ENCODE measurements at regions not wholly inside any gene's neighbourhood (a gene's known extent, or its start where the extent isn't known, plus 50 kb on each side); places are given as distances from the start of the nearest gene placed in this dataset.

DNA sequence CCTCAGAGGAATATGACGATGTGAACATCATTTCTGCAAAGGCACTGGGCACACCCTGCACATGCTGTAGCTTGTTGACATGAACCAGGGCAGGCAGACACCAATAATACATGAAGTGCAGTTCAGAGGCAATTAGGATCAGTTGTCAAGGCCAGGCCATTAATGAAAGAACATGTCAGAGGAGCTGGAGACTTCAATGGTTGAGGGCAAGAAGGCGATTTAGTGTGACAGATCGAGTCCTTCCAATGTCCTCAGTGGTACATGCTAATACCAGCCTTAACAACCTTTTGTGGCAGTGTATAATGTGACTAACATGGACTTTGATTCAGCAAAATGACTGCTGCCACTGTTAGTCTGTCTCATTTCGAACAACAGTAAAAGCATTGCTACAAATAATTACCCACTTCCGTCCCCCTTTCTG, 205.2 kb upstream of the NANOGP8 start:
- H2AFZ ChIP-seq (ENCODE audit: low read depth, low read length): no peak overlapping the region
- no peaks in the 10 kb centered on the region for H3K27me3 Mint-ChIP-seq (ENCODE audit: low read depth, unreplicated experiment)
- no peaks in the 10 kb centered on the region for H3K79me2 ChIP-seq (ENCODE audit: insufficient read depth, low read length)
- no peaks in the 10 kb centered on the region for H4K20me1 ChIP-seq (ENCODE audit: insufficient read depth, low read length)
- DNase-seq (ENCODE audit: low read depth) (no peak), FAIRE-seq (no peak)
- no peaks in the 10 kb centered on the region for H3K9me3 Mint-ChIP-seq (ENCODE audit: unreplicated experiment)
- H3K4me1 ChIP-seq (ENCODE audit: insufficient read depth, low read length): peaks cover 10% of the 10 kb centered on the region
- H3K27me3 ChIP-seq (ENCODE audit: insufficient read depth, low read length): no peaks in the 10 kb centered on the region
- no peak overlapping the region for H3K4me2 ChIP-seq (ENCODE audit: low read length)
- H3K36me3 Mint-ChIP-seq (ENCODE audit: low read depth, unreplicated experiment): no peaks in the 10 kb centered on the region
- H3K9me3 ChIP-seq (ENCODE audit: insufficient read depth, low read depth, low read length): no peaks in the 10 kb centered on the region
- TF ChIP-seq EZH2 (IDR thresholded peaks at IDR 0.05; ENCODE audit: insufficient read depth, low read length): no peak
- TF ChIP-seq, protein P1, sequence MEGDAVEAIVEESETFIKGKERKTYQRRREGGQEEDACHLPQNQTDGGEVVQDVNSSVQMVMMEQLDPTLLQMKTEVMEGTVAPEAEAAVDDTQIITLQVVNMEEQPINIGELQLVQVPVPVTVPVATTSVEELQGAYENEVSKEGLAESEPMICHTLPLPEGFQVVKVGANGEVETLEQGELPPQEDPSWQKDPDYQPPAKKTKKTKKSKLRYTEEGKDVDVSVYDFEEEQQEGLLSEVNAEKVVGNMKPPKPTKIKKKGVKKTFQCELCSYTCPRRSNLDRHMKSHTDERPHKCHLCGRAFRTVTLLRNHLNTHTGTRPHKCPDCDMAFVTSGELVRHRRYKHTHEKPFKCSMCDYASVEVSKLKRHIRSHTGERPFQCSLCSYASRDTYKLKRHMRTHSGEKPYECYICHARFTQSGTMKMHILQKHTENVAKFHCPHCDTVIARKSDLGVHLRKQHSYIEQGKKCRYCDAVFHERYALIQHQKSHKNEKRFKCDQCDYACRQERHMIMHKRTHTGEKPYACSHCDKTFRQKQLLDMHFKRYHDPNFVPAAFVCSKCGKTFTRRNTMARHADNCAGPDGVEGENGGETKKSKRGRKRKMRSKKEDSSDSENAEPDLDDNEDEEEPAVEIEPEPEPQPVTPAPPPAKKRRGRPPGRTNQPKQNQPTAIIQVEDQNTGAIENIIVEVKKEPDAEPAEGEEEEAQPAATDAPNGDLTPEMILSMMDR (IDR thresholded peaks at IDR 0.05; ENCODE audit: insufficient read depth, low read depth, low read length): no peak
- H3K4me1 Mint-ChIP-seq (ENCODE audit: low read depth, unreplicated experiment): peaks cover 13% of the 10 kb centered on the region
- no peak overlapping the region for H3K27ac Mint-ChIP-seq (ENCODE audit: unreplicated experiment)
- H3K4me3 ChIP-seq (ENCODE audit: insufficient read depth, low read depth, low read length): no peak overlapping the region
- no peaks in the 10 kb centered on the region for H3K36me3 ChIP-seq (ENCODE audit: insufficient read depth, low read length)
- no peak overlapping the region for H3K4me3 Mint-ChIP-seq (ENCODE audit: unreplicated experiment)
- H3K27ac ChIP-seq (ENCODE audit: low read depth, low read length): no peak overlapping the region
- H3K9ac ChIP-seq (ENCODE audit: low read length): no peak overlapping the region

GRCh38 chr15:35289024-35289617, 204.0 kb upstream of the NANOGP8 start:
- no peak overlapping the region for H2AFZ ChIP-seq (ENCODE audit: low read depth, low read length)
- FAIRE-seq: no peak
- H3K27ac ChIP-seq (ENCODE audit: low read depth, low read length): no peak overlapping the region
- DNase-seq (ENCODE audit: low read depth): peak; percentile 46
- H3K4me3 ChIP-seq (ENCODE audit: insufficient read depth, low read depth, low read length): no peak overlapping the region
- no peaks in the 10 kb centered on the region for H3K27me3 ChIP-seq (ENCODE audit: insufficient read depth, low read length)
- Mint-ChIP-seq H3K27me3 (ENCODE audit: low read depth, unreplicated experiment) (no peaks in the 10 kb centered on the region), H3K4me1 (ENCODE audit: low read depth, unreplicated experiment) (peaks cover 12% of the 10 kb centered on the region), H3K27ac (ENCODE audit: unreplicated experiment) (no peak overlapping the region), H3K9me3 (ENCODE audit: unreplicated experiment) (no peaks in the 10 kb centered on the region), H3K36me3 (ENCODE audit: low read depth, unreplicated experiment) (no peaks in the 10 kb centered on the region), H3K4me3 (ENCODE audit: unreplicated experiment) (no peak overlapping the region)
- H3K36me3 ChIP-seq (ENCODE audit: insufficient read depth, low read length): no peaks in the 10 kb centered on the region
- no peak overlapping the region for H3K4me2 ChIP-seq (ENCODE audit: low read length)
- TF ChIP-seq, protein P1 (IDR thresholded peaks at IDR 0.05; ENCODE audit: insufficient read depth, low read depth, low read length): peak; percentile 96
- no peak for TF ChIP-seq EZH2 (IDR thresholded peaks at IDR 0.05; ENCODE audit: insufficient read depth, low read length)
- peaks cover 10% of the 10 kb centered on the region for H3K4me1 ChIP-seq (ENCODE audit: insufficient read depth, low read length)
- no peaks in the 10 kb centered on the region for H3K79me2 ChIP-seq (ENCODE audit: insufficient read depth, low read length)
- no peaks in the 10 kb centered on the region for H4K20me1 ChIP-seq (ENCODE audit: insufficient read depth, low read length)
- H3K9me3 ChIP-seq (ENCODE audit: insufficient read depth, low read depth, low read length): no peaks in the 10 kb centered on the region
- no peak overlapping the region for H3K9ac ChIP-seq (ENCODE audit: low read length)

- H3K4me2 ChIP-seq (ENCODE audit: low read length): no peak overlapping the region
- H3K9ac ChIP-seq (ENCODE audit: low read length): no peak overlapping the region
- Mint-ChIP-seq H3K36me3 (ENCODE audit: low read depth, unreplicated experiment) (no peaks in the 10 kb centered on the region), H3K4me3 (ENCODE audit: unreplicated experiment) (no peak overlapping the region), H3K27ac (ENCODE audit: unreplicated experiment) (no peak overlapping the region), H3K4me1 (ENCODE audit: low read depth, unreplicated experiment) (peaks cover 6% of the 10 kb centered on the region), H3K27me3 (ENCODE audit: low read depth, unreplicated experiment) (no peaks in the 10 kb centered on the region), H3K9me3 (ENCODE audit: unreplicated experiment) (no peaks in the 10 kb centered on the region)
- H4K20me1 ChIP-seq (ENCODE audit: insufficient read depth, low read length): no peaks in the 10 kb centered on the region
- FAIRE-seq (no peak), DNase-seq (ENCODE audit: low read depth) (no peak)
- H2AFZ ChIP-seq (ENCODE audit: low read depth, low read length): no peak overlapping the region
- H3K9me3 ChIP-seq (ENCODE audit: insufficient read depth, low read depth, low read length): no peaks in the 10 kb centered on the region
- no peak overlapping the region for H3K27ac ChIP-seq (ENCODE audit: low read depth, low read length)
- H3K79me2 ChIP-seq (ENCODE audit: insufficient read depth, low read length): no peaks in the 10 kb centered on the region
- peaks cover 5% of the 10 kb centered on the region for H3K4me1 ChIP-seq (ENCODE audit: insufficient read depth, low read length)
- no peaks in the 10 kb centered on the region for H3K36me3 ChIP-seq (ENCODE audit: insufficient read depth, low read length)
- no peak overlapping the region for H3K4me3 ChIP-seq (ENCODE audit: insufficient read depth, low read depth, low read length)
- no peaks in the 10 kb centered on the region for H3K27me3 ChIP-seq (ENCODE audit: insufficient read depth, low read length)
- no peak for TF ChIP-seq EZH2 (IDR thresholded peaks at IDR 0.05; ENCODE audit: insufficient read depth, low read length)
- TF ChIP-seq, protein P1 (IDR thresholded peaks at IDR 0.05; ENCODE audit: insufficient read depth, low read depth, low read length): no peak
Observed at GRCh38 chr15:35288580-35288979, 203.5 kb upstream of the NANOGP8 start.
